GM21515 (cell line): ENCODE measurements at regions not wholly inside any gene's neighbourhood (a gene's known extent, or its start where the extent isn't known, plus 50 kb on each side); places are given as distances from the start of the nearest gene placed in this dataset.
A peak's percentile ranks its signal among the peaks of the same experiment; 100 is the strongest.
"Not testable (repeated sequence)": the region's sequence is repeated elsewhere in the genome, so short reads cannot be mapped to it uniquely, and the experiment has no call there.

Experiments
- ATAC-seq: cut with Tn5 transposase; IDR thresholded peaks from one replicate; pipeline ENCODE4 v1.9.1; 2021; ENCODE audit not compliant: unreplicated experiment

DNA sequence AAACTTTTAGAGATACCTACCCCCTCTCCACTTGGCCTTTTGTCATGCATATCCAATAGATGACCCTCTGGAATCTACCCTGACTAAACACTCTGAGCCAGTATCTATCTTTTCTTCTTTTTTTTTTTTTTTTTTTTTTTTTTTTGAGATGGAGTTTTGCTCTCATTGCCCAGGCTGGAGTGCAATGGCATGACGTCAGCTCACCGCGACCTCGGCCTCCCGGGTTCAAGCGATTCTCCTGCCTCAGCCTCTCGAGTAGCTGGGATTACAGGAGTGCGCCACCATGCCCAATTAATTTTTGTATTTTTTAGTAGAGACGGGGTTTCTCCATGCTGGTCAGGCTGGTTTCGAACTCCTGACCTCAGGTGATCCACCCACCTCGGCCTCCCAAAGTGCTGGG is 50.8 kb upstream of the GRIN2B start:
- ATAC-seq = not testable (repeated sequence)

- ATAC-seq = no peak
Measured at GRCh38 chr12:14043776-14044175, 62.4 kb upstream of the GRIN2B start.

- no peak for ATAC-seq
Measured at GRCh38 chr12:14048941-14049545, 67.6 kb upstream of the GRIN2B start.

DNA sequence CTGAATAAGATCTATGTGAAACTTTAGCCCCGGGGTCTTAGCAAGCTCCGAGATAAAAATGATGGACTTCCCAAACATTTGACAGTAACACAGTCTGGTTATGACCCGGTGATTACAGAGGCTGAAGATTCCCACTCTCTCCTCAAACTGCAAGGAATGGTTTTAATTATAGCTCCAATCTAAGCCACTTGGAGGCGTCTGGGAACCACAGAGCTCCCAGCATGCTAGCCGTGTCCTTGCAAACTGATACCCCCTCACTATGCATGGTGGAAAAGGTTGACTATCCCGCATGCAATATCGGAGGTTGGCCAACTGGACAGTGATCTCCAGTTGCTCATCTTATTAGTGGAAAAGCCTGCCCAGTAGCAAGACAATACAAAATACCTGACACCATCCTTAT is 76.5 kb upstream of the GRIN2B start:
- ATAC-seq = no peak

- ATAC-seq = no peak
Measured at GRCh38 chr12:14058717-14059116, 77.3 kb upstream of the GRIN2B start.

GRCh38 chr12:14059548-14059947 is 78.1 kb upstream of the GRIN2B start:
- ATAC-seq = no peak

DNA sequence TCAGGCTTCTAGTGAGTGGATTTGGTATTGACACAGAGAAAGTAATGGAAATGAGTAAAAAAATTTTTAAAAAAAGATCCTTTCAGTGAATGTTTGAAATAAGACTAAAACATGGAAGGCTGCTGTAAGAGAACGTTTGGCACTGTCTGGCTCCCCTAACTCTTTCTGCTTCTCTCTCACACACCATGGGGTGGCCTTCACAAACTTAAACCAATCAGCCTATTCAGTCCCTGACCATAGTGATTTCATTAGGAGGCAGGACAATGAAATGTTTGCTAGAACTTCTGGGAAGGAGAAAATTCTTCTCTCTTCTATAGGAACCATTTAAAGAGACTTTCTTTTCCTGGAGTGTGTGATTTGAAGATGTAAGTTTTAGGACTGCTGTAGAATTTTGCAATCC is 84.2 kb upstream of the GRIN2B start:
- ATAC-seq = no peak

DNA sequence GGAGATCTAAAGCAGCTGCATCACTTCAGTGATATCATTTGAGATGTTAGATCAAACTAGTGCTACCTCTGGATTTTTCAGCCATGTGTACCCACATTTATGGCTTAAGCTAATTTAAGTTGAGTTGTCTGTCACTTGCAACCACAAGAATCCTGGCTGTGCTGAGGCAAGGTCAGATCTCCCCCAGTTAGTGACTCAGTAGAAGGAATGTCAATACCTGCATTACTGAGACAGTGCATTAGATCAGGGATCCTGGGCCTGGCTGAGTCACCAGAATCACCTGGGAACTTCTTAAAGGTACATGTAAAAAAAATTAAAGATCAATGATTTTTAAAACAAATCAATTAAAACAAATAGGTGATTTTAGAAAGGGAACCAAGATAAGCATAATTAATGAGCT is 84.6 kb upstream of the GRIN2B start:
- no peak for ATAC-seq

GRCh38 chr12:14068961-14069360 is 87.6 kb upstream of the GRIN2B start:
- no peak for ATAC-seq

DNA sequence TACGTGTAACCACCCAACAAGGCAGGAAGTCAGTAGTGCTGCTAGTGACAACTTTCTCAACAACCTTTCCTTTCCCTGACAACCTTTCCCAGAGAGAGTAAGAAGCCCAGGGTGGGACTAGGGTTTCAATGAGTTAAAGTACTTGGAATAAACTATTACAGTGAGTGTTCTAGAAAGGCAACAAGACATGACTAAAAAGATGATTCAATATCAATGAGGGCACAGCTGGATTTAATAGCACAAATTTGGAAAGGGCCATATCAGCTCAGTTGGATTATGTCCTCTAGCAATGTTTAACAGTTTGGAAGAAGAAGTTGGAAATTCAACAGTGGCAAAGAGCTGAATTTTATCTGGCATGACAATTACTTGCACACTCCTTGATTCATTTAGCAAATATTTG is 90.4 kb upstream of the GRIN2B start:
- no peak for ATAC-seq

GRCh38 chr12:14072987-14073386 is 91.6 kb upstream of the GRIN2B start:
- no peak for ATAC-seq

- no peak for ATAC-seq
Measured at GRCh38 chr12:14075797-14076393, 94.5 kb upstream of the GRIN2B start.

- ATAC-seq = no peak
Measured at GRCh38 chr12:14076538-14076937, 95.1 kb upstream of the GRIN2B start.

- no peak for ATAC-seq
Measured at GRCh38 chr12:14086838-14087237, 105.4 kb upstream of the GRIN2B start.

DNA sequence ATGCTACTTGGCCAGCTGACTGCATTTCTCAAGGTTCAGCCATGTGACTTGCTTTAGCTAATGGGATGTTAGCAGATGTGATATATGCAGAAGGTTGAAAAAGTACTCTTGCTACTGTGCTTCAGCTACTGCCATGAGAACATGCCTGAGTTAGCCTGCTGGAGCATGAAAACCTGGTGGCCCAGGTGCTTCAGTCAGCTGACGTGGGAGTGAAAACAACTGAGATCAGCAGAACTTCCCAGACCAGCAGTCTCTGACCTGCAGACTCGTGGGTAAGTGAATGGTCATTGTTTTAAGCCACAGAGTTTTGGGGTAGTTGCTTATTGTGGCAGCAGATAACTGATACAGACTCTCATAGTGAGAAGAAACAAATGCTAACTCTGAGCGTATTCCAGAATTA is 118.6 kb upstream of the GRIN2B start:
- no peak for ATAC-seq

- not testable (repeated sequence) for ATAC-seq
Measured at GRCh38 chr12:14101556-14101955, 120.2 kb upstream of the GRIN2B start.

DNA sequence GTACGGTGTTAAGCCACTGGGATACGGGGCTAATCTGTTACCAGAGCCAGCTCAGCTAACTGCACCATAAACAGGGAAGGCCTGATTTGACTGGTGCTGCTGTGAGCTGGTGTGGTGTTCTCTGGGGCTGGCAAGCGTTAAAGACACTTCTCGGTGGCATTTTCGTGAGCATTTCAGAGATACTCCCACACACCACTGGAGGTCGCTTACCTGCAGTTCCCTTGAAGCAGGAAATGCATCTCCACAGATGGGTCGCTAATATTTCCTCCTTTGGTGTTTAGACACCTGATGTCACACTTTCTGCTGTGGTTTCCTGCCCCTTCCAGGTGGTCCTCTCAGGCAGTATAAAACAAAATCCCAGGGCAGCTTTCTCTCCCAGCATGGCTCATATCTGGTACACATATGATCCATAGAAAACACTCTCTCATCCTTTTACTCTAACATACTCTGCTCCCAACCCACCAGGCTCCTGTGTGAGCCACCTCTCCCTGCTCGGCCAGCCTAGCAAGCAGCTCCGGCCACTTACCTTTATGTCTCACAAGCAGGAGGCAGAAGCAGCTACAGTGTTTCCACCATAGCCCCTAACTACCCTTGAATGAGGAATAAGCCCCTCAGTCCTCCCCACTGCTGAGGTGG is 129.9 kb upstream of the GRIN2B start:
- peak; percentile 100 for ATAC-seq

GRCh38 chr12:14113031-14113430 is 131.6 kb upstream of the GRIN2B start:
- ATAC-seq = no peak

GRCh38 chr12:14126692-14127091 is 145.3 kb upstream of the GRIN2B start:
- ATAC-seq = no peak

GRCh38 chr12:14129611-14130195 is 148.3 kb upstream of the GRIN2B start:
- ATAC-seq = no peak

- ATAC-seq = no peak
Measured at GRCh38 chr12:14135996-14136395, 154.6 kb upstream of the GRIN2B start.

DNA sequence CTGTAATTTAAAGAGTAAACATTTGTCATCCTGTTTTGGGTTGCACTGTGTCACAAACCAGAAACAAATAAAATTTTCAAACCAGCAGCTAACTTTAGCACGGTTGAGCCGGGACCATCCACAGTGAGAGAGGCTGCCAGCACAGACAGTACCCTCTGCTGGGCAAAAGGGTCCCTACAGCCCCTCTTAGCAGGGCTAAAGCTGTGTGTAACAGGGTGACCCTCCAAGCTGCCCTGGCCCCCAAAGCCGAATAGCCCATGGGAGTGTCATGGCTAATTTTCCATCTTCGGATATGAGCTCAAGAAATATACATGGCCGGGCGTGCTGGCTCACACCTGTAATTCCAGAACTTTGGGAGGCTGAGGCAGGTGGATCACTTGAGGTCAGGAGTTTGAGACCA is 157.1 kb upstream of the GRIN2B start:
- ATAC-seq = no peak
